GM19240 (cell line): ENCODE measurements at regions not wholly inside any gene's neighbourhood (a gene's known extent, or its start where the extent isn't known, plus 50 kb on each side); places are given as distances from the start of the nearest gene placed in this dataset.
"Not testable (repeated sequence)": the region's sequence is repeated elsewhere in the genome, so short reads cannot be mapped to it uniquely, and the experiment has no call there.

Source experiments
- DNase-seq: peaks from one replicate; pipeline ENCODE4 v3.0.0; 2011; ENCODE audit warnings: low spot score; ENCODE audit not compliant: insufficient read length

DNA sequence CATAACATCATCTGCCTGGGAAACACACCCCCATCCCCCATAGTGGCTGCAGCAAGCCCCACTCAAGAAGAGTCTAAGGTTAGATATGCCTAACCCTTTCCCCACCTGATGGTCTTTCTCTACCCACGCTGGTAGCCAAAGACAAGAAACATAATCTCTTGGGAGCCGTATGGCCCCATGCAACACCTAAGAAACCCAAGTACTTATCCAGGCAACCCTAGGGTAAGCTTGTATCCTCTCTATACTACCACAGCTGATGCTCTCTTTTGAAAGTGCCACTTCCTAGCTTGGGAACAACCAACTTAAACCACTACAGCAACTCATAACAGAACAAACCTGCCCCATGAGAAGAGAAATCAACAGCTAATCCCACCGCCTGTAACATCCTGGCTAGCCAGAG lies 161.1 kb downstream of the MSN start:
- no peak for DNase-seq

DNA sequence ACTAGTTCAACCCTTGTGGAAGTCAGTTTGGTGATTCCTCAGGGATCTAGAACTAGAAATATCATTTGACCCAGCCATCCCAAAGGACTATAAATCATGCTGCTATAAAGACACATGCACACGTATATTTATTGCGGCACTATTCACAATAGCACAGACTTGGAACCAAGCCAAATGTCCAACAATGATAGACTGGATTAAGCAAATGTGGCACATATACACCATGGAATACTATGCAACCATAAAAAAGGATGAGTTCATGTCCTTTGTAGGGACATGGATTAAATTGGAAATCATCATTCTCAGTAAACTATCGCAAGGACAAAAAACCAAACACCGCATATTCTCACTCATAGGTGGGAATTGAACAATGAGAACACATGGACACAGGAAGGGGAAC lies 157.8 kb downstream of the MSN start:
- DNase-seq: not testable (repeated sequence)

DNA sequence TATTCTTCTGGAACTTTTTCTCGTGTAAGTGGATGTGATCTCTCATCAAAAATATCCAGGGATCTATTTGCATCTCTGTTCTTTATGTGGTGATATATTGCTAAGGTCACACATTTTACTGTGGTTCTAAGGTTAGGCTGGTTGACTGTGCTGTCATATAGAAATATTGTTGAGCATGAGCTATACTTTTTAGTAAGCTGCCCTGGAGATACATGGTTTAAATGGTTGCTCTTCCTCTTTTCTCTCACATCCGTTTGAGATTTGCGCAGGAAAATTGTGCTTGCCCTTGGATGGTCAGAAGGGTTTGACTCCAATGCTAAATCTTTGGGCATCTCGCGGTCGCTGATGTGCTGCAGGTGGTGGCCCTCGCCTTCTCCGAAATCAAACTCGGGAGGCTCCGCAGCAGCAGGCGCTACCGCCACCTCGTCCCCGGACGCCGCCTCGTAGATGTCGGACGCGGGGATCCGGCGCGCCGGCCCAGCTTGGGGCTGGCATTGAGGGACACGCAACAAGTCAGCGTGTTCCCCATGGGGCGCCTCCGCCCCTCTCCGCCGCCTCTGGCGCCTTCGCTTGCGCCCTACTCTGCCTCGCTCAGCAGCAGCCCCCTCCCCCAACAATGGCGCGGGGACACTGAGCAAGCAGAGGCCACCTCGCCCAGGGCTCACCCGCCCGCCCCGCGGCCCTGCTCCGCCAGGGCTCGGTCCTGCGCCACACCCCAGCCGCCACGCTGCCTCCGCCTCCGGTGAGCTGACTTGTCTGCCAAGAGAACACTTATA lies 154.5 kb downstream of the MSN start:
- DNase-seq: no peak

DNA sequence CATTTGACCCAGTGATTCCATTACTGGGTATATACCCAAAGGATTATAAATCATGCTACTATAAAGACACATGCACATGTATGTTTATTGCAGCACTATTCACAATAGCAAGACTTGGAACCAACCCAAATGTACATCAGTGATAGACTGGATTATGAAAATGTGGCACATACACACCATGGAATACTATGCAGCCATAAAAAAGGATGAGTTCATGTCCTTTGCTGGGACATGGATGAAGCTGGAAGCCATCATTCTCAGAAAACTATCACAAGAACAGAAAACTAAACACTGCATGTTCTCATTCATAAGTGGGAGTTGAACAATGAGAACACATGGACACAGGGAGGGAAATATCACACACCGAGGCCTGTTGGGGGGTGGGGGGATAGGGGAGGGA lies 152.5 kb downstream of the MSN start:
- not testable (repeated sequence) for DNase-seq

DNA sequence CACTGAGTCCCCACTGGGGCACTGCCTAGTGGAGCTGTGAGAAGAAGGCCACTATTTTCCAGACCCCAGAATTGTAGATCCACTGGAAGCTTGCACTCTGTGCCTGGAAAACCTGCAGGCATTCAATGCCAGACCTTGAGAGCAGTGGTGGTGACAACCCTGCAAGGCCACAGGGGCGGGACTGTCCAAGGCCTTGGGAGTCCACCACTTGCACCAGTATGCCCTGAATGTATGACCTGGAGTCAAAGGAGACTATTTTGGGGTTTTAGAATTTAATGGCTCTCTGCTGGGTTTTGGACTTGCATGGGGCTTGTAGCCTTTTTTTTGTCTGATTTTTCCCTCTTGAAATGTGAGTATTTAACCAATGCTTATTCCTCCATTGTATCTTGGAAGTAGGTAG lies 145.8 kb downstream of the MSN start:
- no peak for DNase-seq

- no peak for DNase-seq
Observed at GRCh38 chrX:65811558-65812228, 144.2 kb downstream of the MSN start.
